OCI-LY7 (cell line): ENCODE measurements at regions not wholly inside any gene's neighbourhood (a gene's known extent, or its start where the extent isn't known, plus 50 kb on each side); places are given as distances from the start of the nearest gene placed in this dataset.

Experiments
- EZH2phosphoT487 ChIP-seq: fragments of 200-600 bp; sonication (generic); IDR thresholded peaks from 2 replicates; pipeline ENCODE4 v1.6.1; 2018; ENCODE audit warnings: low read depth, borderline replicate concordance, mild to moderate bottlenecking, mixed run types, antibody characterized with exemption, low read length, moderate library complexity, mixed read lengths
- TF ChIP-seq, protein P1 (sequence below): fragments of 200-600 bp; sonication (generic); conservative IDR thresholded peaks from 2 replicates; pipeline ENCODE4 v1.5.1; 2014; ENCODE audit warnings: mild to moderate bottlenecking, antibody characterized with exemption, low read length, moderate library complexity, mixed read lengths

DNA sequence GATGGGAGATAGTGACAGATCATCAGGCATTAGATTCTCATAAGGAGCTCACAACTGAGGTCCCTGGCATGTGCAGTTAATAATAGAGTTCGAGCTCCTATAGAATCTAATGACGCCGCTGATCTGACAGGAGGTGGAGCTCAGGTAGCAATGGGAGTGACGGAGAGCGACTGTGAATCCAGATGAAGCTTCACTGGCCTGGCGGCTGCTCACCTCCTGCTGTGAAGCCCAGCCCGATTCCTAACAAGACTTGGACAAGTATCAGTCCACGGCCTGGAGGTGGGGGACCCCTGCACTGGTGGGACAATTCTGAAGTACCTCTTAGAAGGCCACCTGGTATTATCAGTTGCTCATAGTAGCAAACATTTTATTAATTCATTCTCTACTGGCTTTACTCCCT, 377.9 kb upstream of the ITGA1 start:
- TF ChIP-seq, protein P1, sequence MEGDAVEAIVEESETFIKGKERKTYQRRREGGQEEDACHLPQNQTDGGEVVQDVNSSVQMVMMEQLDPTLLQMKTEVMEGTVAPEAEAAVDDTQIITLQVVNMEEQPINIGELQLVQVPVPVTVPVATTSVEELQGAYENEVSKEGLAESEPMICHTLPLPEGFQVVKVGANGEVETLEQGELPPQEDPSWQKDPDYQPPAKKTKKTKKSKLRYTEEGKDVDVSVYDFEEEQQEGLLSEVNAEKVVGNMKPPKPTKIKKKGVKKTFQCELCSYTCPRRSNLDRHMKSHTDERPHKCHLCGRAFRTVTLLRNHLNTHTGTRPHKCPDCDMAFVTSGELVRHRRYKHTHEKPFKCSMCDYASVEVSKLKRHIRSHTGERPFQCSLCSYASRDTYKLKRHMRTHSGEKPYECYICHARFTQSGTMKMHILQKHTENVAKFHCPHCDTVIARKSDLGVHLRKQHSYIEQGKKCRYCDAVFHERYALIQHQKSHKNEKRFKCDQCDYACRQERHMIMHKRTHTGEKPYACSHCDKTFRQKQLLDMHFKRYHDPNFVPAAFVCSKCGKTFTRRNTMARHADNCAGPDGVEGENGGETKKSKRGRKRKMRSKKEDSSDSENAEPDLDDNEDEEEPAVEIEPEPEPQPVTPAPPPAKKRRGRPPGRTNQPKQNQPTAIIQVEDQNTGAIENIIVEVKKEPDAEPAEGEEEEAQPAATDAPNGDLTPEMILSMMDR: no peak
- no peak for TF ChIP-seq EZH2phosphoT487
